GM10266 (cell line): ENCODE measurements at regions not wholly inside any gene's neighbourhood (a gene's known extent, or its start where the extent isn't known, plus 50 kb on each side); places are given as distances from the start of the nearest gene placed in this dataset.

Source experiments
- DNase-seq: peaks from one replicate; pipeline ENCODE4 v3.0.0; 2012; ENCODE audit errors: extremely low spot score
- CTCF ChIP-seq: IDR thresholded peaks from 2 replicates; pipeline ENCODE4 v1.5.1; 2012; ENCODE audit warnings: mild to moderate bottlenecking, low read depth; ENCODE audit not compliant: control insufficient read depth, insufficient read depth; ENCODE audit errors: missing control alignments

GRCh38 chr7:119374436-119374835, 898.5 kb upstream of the KCND2 start:
- DNase-seq = no peak
- no peak for TF ChIP-seq CTCF

GRCh38 chr7:119377861-119378260, 895.1 kb upstream of the KCND2 start:
- DNase-seq = no peak
- no peak for TF ChIP-seq CTCF

GRCh38 chr7:119382726-119383125, 890.2 kb upstream of the KCND2 start:
- no peak for DNase-seq

GRCh38 chr7:119395024-119395423, 878.0 kb upstream of the KCND2 start:
- DNase-seq = no peak
- TF ChIP-seq CTCF = no peak

More at GRCh38 chr7:119382726-119383125, 890.2 kb upstream of the KCND2 start:
- TF ChIP-seq CTCF = no peak

- no peak for TF ChIP-seq CTCF
- DNase-seq = no peak
Observed at GRCh38 chr7:119397156-119397555, 875.8 kb upstream of the KCND2 start.

GRCh38 chr7:119408596-119408995, 864.4 kb upstream of the KCND2 start:
- no peak for DNase-seq
- no peak for TF ChIP-seq CTCF

GRCh38 chr7:119413314-119413805, 859.6 kb upstream of the KCND2 start:
- no peak for TF ChIP-seq CTCF
- no peak for DNase-seq
